Left lung (tissue), 4 donors: ENCODE measurements at regions not wholly inside any gene's neighbourhood (a gene's known extent, or its start where the extent isn't known, plus 50 kb on each side); places are given as distances from the start of the nearest gene placed in this dataset.

Experiments used
- ATAC-seq: fragments of 200-7000 bp; cut with Tn5 transposase; one replicate; pipeline ENCODE4 v1.9.1; 2020; ENCODE audit warnings: moderate library complexity
- DNase-seq, 4 donors: peaks; one replicate each; pipeline ENCODE4 v3.0.0-alpha.2; 2013 to 2020
- H3K27ac ChIP-seq, 2 donors: fragments of 200-600 bp; sonication (generic) in 1 of 2; one replicate each; pipeline versions ENCODE4 v1.5.0 to v1.8.0; 2020 to 2021
- H3K27me3 ChIP-seq, 2 donors: fragments of 200-600 bp; sonication (generic) in 1 of 2; one replicate each; pipeline versions ENCODE4 v1.5.0 to v1.8.0; 2020 to 2021
- H3K36me3 ChIP-seq, 2 donors: fragments of 200-600 bp; sonication (generic) in 1 of 2; one replicate each; pipeline versions ENCODE4 v1.5.0 to v1.8.0; 2020 to 2021
- H3K4me1 ChIP-seq, 2 donors: fragments of 200-600 bp; one replicate each; pipeline ENCODE4 v1.8.0; 2021
- H3K4me3 ChIP-seq, 2 donors: fragments of 200-600 bp; sonication (generic) in 1 of 2; one replicate each; pipeline versions ENCODE4 v1.5.0 to v1.8.0; 2020 to 2021; ENCODE audit warnings: mild to moderate bottlenecking in 1 of 2
- H3K9me3 ChIP-seq, 2 donors: fragments of 200-600 bp; sonication (generic) in 1 of 2; one replicate each; pipeline versions ENCODE4 v1.5.0 to v1.8.0; 2020 to 2021
- intact Hi-C, 2 donors: fragments of 100-400 bp; cut with DNase I; formaldehyde crosslinking; loops; one replicate each; pipeline versions ENCODE4 v1.11.2 to v1.14.2; 2022
- TF ChIP-seq, protein P1 (sequence below), 2 donors: fragments of 200-600 bp; sonication (generic) in 1 of 2; IDR thresholded peaks; one replicate each; pipeline versions ENCODE4 v1.5.0 to v1.8.0; 2021; ENCODE audit warnings: antibody characterized with exemption in 2 of 2
- donor health status: DM: no; HTN: yes; CAD: no.
- donor health status: DM: no; HTN: no; CAD: no.

DNA sequence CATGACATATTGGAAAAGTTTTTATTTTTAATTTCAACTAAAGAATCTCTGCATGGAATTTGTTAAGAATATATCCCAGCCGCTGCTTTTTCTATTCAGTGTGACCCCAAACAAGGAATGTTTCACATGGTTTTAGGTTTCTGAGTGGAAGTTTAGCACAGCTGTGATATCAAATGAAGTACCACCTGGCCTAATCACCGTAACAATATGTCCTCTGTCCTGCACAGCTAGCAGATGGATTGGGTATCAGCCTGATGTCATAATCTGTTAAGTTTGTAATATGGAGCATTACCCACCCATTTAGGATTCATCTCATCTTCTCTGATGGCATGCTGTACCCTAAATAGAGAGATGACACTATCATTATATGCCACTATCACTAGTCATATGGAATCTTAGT lies 963.7 kb upstream of the ADGRL2 start:
- Histone ChIP-seq H3K9me3 (peaks cover 0 to 5% of the 10 kb centered on the region in 2 donors), H3K36me3 (no peaks in the 10 kb centered on the region), H3K27ac (no peak overlapping the region), H3K4me1 (no peaks in the 10 kb centered on the region), H3K4me3 (no peak overlapping the region), H3K27me3 (no peaks in the 10 kb centered on the region)
- no peak for ATAC-seq
- intact Hi-C loops = no loop called here
- TF ChIP-seq, protein P1, sequence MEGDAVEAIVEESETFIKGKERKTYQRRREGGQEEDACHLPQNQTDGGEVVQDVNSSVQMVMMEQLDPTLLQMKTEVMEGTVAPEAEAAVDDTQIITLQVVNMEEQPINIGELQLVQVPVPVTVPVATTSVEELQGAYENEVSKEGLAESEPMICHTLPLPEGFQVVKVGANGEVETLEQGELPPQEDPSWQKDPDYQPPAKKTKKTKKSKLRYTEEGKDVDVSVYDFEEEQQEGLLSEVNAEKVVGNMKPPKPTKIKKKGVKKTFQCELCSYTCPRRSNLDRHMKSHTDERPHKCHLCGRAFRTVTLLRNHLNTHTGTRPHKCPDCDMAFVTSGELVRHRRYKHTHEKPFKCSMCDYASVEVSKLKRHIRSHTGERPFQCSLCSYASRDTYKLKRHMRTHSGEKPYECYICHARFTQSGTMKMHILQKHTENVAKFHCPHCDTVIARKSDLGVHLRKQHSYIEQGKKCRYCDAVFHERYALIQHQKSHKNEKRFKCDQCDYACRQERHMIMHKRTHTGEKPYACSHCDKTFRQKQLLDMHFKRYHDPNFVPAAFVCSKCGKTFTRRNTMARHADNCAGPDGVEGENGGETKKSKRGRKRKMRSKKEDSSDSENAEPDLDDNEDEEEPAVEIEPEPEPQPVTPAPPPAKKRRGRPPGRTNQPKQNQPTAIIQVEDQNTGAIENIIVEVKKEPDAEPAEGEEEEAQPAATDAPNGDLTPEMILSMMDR (IDR thresholded peaks at IDR 0.05) = no peak
- no peak for DNase-seq

- Histone ChIP-seq H3K4me3 (no peak overlapping the region), H3K9me3 (peaks cover 0 to 5% of the 10 kb centered on the region in 2 donors), H3K4me1 (no peaks in the 10 kb centered on the region), H3K36me3 (no peaks in the 10 kb centered on the region), H3K27me3 (no peaks in the 10 kb centered on the region), H3K27ac (no peak overlapping the region)
- intact Hi-C loops = no loop called here
- ATAC-seq (no peak), DNase-seq (no peak)
- TF ChIP-seq, protein P1 (IDR thresholded peaks at IDR 0.05) = no peak
Measured at GRCh38 chr1:80836505-80836904, 964.2 kb upstream of the ADGRL2 start.

DNA sequence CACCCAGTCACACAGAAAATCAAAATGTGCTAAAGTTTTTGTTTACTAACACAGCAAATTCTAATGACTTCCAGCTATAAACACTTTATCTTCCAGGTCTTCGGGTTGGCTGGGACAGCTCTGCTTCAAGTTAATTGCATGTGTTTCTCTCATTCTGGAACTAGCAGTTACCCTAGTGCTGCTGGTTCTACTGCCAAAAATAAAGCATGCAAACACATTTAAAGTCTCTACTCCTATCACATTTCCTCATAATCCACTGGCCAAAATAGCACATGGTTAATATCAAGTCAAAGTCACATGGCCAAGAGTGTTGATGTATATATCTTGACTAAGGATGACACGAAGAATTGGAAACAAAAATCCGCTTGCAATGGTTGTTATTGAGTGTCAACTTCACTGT lies 973.1 kb upstream of the ADGRL2 start:
- TF ChIP-seq, protein P1 (IDR thresholded peaks at IDR 0.05) = no peak
- ATAC-seq (no peak), DNase-seq (peak in 2 of 4 donors; percentile 33 to 39)
- Histone ChIP-seq H3K27me3 (no peaks in the 10 kb centered on the region), H3K4me1 (no peaks in the 10 kb centered on the region), H3K9me3 (no peaks in the 10 kb centered on the region), H3K36me3 (no peaks in the 10 kb centered on the region), H3K27ac (no peak overlapping the region), H3K4me3 (no peak overlapping the region)
- intact Hi-C loops = no loop called here

GRCh38 chr1:80825067-80825466 lies 975.7 kb upstream of the ADGRL2 start:
- ATAC-seq (no peak), DNase-seq (no peak)
- no peaks in the 10 kb centered on the region for H3K27me3 ChIP-seq
- H3K4me1 ChIP-seq = no peaks in the 10 kb centered on the region
- TF ChIP-seq, protein P1 (IDR thresholded peaks at IDR 0.05) = no peak
- no peaks in the 10 kb centered on the region for H3K36me3 ChIP-seq
- no peak overlapping the region for H3K4me3 ChIP-seq
- H3K27ac ChIP-seq = no peak overlapping the region
- intact Hi-C loops = no loop called here
- H3K9me3 ChIP-seq = no peaks in the 10 kb centered on the region

GRCh38 chr1:80818211-80818610 lies 982.5 kb upstream of the ADGRL2 start:
- no peak overlapping the region for H3K4me3 ChIP-seq
- H3K27ac ChIP-seq = no peak overlapping the region
- intact Hi-C loops = no loop called here
- ATAC-seq (no peak), DNase-seq (no peak)
- no peaks in the 10 kb centered on the region for H3K9me3 ChIP-seq
- TF ChIP-seq, protein P1 (IDR thresholded peaks at IDR 0.05) = no peak
- no peaks in the 10 kb centered on the region for H3K27me3 ChIP-seq
- no peaks in the 10 kb centered on the region for H3K4me1 ChIP-seq
- H3K36me3 ChIP-seq = no peaks in the 10 kb centered on the region
